ENCODE measurements at regions not wholly inside any gene's neighbourhood (a gene's known extent, or its start where the extent isn't known, plus 50 kb on each side); places are given as distances from the start of the nearest gene placed in this dataset.

DNA sequence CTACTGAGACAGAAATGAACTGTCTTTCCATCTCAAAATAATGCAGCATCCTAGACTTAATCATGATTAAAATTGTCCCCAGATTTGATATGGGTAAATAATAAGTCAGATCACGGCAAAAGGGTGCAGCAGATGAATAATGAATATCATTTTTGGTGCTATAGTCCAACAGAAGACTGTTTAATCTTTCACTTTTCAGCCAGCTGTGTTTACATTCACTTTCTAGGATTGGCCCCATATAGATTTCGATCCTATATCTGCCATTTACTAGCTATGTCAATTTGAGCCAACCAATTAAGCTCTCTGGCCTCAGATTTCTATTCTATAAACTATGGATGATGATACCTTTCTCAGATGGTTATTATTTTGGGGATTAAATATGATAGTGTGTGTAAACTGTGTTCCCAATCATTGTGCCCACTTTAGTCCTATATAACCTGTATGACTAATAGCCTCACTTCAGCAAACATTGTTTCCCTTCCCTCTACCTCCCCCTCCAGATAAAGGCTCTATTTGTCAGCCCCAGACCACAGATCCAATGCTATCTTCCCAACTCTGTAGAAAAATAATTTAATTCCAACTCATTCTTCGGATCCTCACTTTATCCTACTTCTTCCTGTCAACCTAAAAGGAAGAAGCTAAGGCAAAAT lies 53.6 kb upstream of the NT5E start:
- DNase-seq = no peak
- 80 to 96% methylated on average over 1 to 3 of the region's 3 CpGs for WGBS, 2 experiments (ENCODE audit: insufficient coverage in 1 of 2, insufficient read length in 1 of 2)
- Histone ChIP-seq H3K9ac (ENCODE audit: extremely low read depth, low read length, poor library complexity, severe bottlenecking) (no peak overlapping the region), H3K36me3 (ENCODE audit: control insufficient read depth, insufficient read depth, low read length) (no peaks in the 10 kb centered on the region), H3K4me3 (ENCODE audit: low read length) (no peak overlapping the region), H3K4me1 (ENCODE audit: control insufficient read depth, insufficient read depth, low read length) (no peaks in the 10 kb centered on the region), H3K27me3 (ENCODE audit: control insufficient read depth, insufficient read depth, low read length, poor library complexity, severe bottlenecking) (no peaks in the 10 kb centered on the region), H3K27ac (ENCODE audit: low read depth, low read length) (no peak overlapping the region), H3K9me3 (ENCODE audit: control insufficient read depth, low read length) (peaks cover 5% of the 10 kb centered on the region)
- Mint-ChIP-seq H3K9me3 (peaks cover 11% of the 10 kb centered on the region), H3K27me3 (ENCODE audit: insufficient read depth) (no peaks in the 10 kb centered on the region), H3K4me3 (no peak overlapping the region), H3K27ac (no peak overlapping the region), H3K36me3 (ENCODE audit: low read depth) (no peaks in the 10 kb centered on the region), H3K4me1 (no peaks in the 10 kb centered on the region)
- TF ChIP-seq, protein P1, sequence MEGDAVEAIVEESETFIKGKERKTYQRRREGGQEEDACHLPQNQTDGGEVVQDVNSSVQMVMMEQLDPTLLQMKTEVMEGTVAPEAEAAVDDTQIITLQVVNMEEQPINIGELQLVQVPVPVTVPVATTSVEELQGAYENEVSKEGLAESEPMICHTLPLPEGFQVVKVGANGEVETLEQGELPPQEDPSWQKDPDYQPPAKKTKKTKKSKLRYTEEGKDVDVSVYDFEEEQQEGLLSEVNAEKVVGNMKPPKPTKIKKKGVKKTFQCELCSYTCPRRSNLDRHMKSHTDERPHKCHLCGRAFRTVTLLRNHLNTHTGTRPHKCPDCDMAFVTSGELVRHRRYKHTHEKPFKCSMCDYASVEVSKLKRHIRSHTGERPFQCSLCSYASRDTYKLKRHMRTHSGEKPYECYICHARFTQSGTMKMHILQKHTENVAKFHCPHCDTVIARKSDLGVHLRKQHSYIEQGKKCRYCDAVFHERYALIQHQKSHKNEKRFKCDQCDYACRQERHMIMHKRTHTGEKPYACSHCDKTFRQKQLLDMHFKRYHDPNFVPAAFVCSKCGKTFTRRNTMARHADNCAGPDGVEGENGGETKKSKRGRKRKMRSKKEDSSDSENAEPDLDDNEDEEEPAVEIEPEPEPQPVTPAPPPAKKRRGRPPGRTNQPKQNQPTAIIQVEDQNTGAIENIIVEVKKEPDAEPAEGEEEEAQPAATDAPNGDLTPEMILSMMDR (conservative IDR thresholded peaks at IDR 0.05) = no peak

DNA sequence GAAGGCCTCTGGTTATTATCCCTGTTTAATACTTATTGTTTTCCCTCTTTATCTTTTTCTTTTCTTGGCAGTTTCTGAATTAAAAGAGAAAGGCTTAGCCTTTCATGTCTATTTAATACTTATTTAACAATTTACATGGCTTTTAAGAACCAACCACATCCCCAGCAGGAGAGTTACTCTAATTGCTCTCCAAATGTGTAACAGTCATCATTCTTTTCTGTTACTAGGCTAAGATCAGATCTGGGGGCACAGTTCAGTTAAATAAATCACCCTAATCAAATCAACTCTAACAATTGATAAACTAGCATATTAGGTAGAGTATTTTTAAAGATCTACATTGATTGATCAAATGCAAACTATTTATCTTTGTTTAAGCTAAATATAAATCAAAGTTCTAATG lies 54.1 kb upstream of the NT5E start:
- TF ChIP-seq, protein P1 (conservative IDR thresholded peaks at IDR 0.05) = no peak
- DNase-seq = no peak
- Histone ChIP-seq H3K27ac (ENCODE audit: low read depth, low read length) (no peak overlapping the region), H3K36me3 (ENCODE audit: control insufficient read depth, insufficient read depth, low read length) (no peaks in the 10 kb centered on the region), H3K9ac (ENCODE audit: extremely low read depth, low read length, poor library complexity, severe bottlenecking) (no peak overlapping the region), H3K4me3 (ENCODE audit: low read length) (no peak overlapping the region), H3K4me1 (ENCODE audit: control insufficient read depth, insufficient read depth, low read length) (no peaks in the 10 kb centered on the region), H3K27me3 (ENCODE audit: control insufficient read depth, insufficient read depth, low read length, poor library complexity, severe bottlenecking) (no peaks in the 10 kb centered on the region), H3K9me3 (ENCODE audit: control insufficient read depth, low read length) (peaks cover 5% of the 10 kb centered on the region)
- H3K9me3 Mint-ChIP-seq = peaks cover 11% of the 10 kb centered on the region
- H3K4me1 Mint-ChIP-seq = no peaks in the 10 kb centered on the region
- H3K27ac Mint-ChIP-seq = no peak overlapping the region
- H3K27me3 Mint-ChIP-seq (ENCODE audit: insufficient read depth) = no peaks in the 10 kb centered on the region
- H3K4me3 Mint-ChIP-seq = no peak overlapping the region
- H3K36me3 Mint-ChIP-seq (ENCODE audit: low read depth) = no peaks in the 10 kb centered on the region

DNA sequence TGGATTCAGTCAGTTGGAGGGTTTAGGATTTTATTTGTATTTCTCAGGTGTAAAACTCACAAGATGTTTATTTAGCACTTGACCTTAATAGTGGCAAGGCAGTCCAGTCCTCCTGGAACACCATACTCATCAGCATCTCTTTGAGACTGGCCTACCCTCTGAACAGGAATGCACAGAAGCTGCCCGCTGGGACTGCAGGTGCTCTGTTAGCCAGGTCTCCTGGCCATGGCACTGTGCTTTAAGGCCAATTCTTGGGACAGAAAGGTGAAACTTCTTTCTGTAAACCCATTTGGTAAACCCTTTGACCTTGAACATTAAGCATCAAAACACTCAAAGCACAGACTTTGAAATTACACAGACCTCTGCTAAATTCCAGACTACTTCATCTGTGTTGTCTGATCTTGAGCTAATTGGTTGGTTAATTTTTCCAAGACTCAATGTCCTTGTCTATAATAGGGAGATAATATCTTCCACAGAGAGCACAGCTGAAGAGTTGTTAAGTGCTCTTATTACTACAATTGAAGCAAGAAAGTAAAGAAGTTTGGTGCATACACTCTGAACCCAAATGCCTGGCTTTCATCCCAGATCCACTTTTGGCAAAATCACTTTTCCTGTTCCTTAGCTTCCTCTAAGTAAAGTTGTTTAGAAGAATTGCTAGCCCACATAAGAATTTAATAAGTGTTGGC lies 54.9 kb upstream of the NT5E start:
- H3K36me3 Mint-ChIP-seq (ENCODE audit: low read depth) = no peaks in the 10 kb centered on the region
- TF ChIP-seq, protein P1 (conservative IDR thresholded peaks at IDR 0.05) = no peak

More for the DNA sequence above, 54.9 kb upstream of the NT5E start:
- no peaks in the 10 kb centered on the region for H3K4me1 ChIP-seq (ENCODE audit: control insufficient read depth, insufficient read depth, low read length)
- Mint-ChIP-seq H3K27ac (no peak overlapping the region), H3K27me3 (ENCODE audit: insufficient read depth) (no peaks in the 10 kb centered on the region), H3K4me3 (no peak overlapping the region), H3K9me3 (peaks cover 11% of the 10 kb centered on the region), H3K4me1 (no peaks in the 10 kb centered on the region)
- H3K4me3 ChIP-seq (ENCODE audit: low read length) = no peak overlapping the region
- DNase-seq = no peak
- H3K27me3 ChIP-seq (ENCODE audit: control insufficient read depth, insufficient read depth, low read length, poor library complexity, severe bottlenecking) = no peaks in the 10 kb centered on the region
- H3K9me3 ChIP-seq (ENCODE audit: control insufficient read depth, low read length) = peaks cover 5% of the 10 kb centered on the region
- no peaks in the 10 kb centered on the region for H3K36me3 ChIP-seq (ENCODE audit: control insufficient read depth, insufficient read depth, low read length)
- H3K27ac ChIP-seq (ENCODE audit: low read depth, low read length) = no peak overlapping the region
- no peak overlapping the region for H3K9ac ChIP-seq (ENCODE audit: extremely low read depth, low read length, poor library complexity, severe bottlenecking)
- 100% methylated on average over 1 of the region's 1 CpG for WGBS, 2 experiments (ENCODE audit: insufficient coverage in 1 of 2, insufficient read length in 1 of 2)
